IPS-20b (cell line): ENCODE measurements at regions not wholly inside any gene's neighbourhood (a gene's known extent, or its start where the extent isn't known, plus 50 kb on each side); places are given as distances from the start of the nearest gene placed in this dataset.

Experiments used
- H3K27ac ChIP-seq: one replicate; pipeline ENCODE4 v1.5.1; 2013; ENCODE audit warnings: low read length
- H3K27me3 ChIP-seq: 2 replicates; pipeline ENCODE4 v1.6.1; 2013; ENCODE audit warnings: mild to moderate bottlenecking, low read length, inconsistent platforms; ENCODE audit not compliant: insufficient read depth
- H3K36me3 ChIP-seq: 2 replicates; pipeline ENCODE4 v1.6.1; 2013; ENCODE audit warnings: low read depth, mild to moderate bottlenecking, inconsistent platforms, low read length, moderate library complexity; ENCODE audit not compliant: insufficient read depth
- H3K4me1 ChIP-seq: 2 replicates; pipeline ENCODE4 v1.6.1; 2013; ENCODE audit warnings: mild to moderate bottlenecking, control low read depth, inconsistent platforms, low read length, moderate library complexity; ENCODE audit not compliant: insufficient read depth
- H3K4me3 ChIP-seq: 2 replicates; pipeline ENCODE4 v1.5.1; 2013; ENCODE audit warnings: mild to moderate bottlenecking, low read length, inconsistent platforms
- H3K9ac ChIP-seq: 2 replicates; pipeline ENCODE4 v1.6.1; 2013; ENCODE audit warnings: low read depth, mild to moderate bottlenecking, inconsistent platforms, low read length, moderate library complexity
- H3K9me3 ChIP-seq: 2 replicates; pipeline ENCODE4 v1.6.1; 2013; ENCODE audit warnings: mild to moderate bottlenecking, low read depth, low read length, inconsistent platforms; ENCODE audit not compliant: insufficient read depth

- no peak overlapping the region for H3K27ac ChIP-seq
- peaks cover 6% of the 10 kb centered on the region; the same call in 1 of the 2 replicates for H3K4me1 ChIP-seq
- H3K9me3 ChIP-seq, result no peaks in the 10 kb centered on the region
- H3K4me3 ChIP-seq, result no peak overlapping the region
- H3K27me3 ChIP-seq, result no peaks in the 10 kb centered on the region
- no peak overlapping the region for H3K9ac ChIP-seq
- no peaks in the 10 kb centered on the region for H3K36me3 ChIP-seq
These were observed 1389.7 kb downstream of the DSC3 start for GRCh38 chr18:29652797-29653196.

- no peak overlapping the region for H3K27ac ChIP-seq
These were observed 1391.3 kb downstream of the DSC3 start for GRCh38 chr18:29651122-29651680.

GRCh38 chr18:29648891-29649290, 1393.7 kb downstream of the DSC3 start:
- Histone ChIP-seq H3K4me1 (peaks cover 6% of the 10 kb centered on the region; the same call in 1 of the 2 replicates), H3K27ac (no peak overlapping the region), H3K4me3 (no peak overlapping the region), H3K9me3 (no peaks in the 10 kb centered on the region), H3K27me3 (no peaks in the 10 kb centered on the region), H3K9ac (no peak overlapping the region), H3K36me3 (no peaks in the 10 kb centered on the region)

More at GRCh38 chr18:29651122-29651680, 1391.3 kb downstream of the DSC3 start:
- Histone ChIP-seq H3K9ac (no peak overlapping the region), H3K4me1 (peaks cover 6% of the 10 kb centered on the region; the same call in 1 of the 2 replicates), H3K27me3 (no peaks in the 10 kb centered on the region), H3K36me3 (no peaks in the 10 kb centered on the region), H3K4me3 (no peak overlapping the region), H3K9me3 (no peaks in the 10 kb centered on the region)

- Histone ChIP-seq H3K36me3 (no peaks in the 10 kb centered on the region), H3K9ac (no peak overlapping the region), H3K4me1 (peaks cover 6% of the 10 kb centered on the region; the same call in 1 of the 2 replicates), H3K9me3 (no peaks in the 10 kb centered on the region), H3K27me3 (no peaks in the 10 kb centered on the region), H3K27ac (no peak overlapping the region), H3K4me3 (no peak overlapping the region)
These were observed 1394.8 kb downstream of the DSC3 start for GRCh38 chr18:29647700-29648099.

- Histone ChIP-seq H3K27me3 (no peaks in the 10 kb centered on the region), H3K36me3 (no peaks in the 10 kb centered on the region), H3K4me3 (no peak overlapping the region), H3K9me3 (no peaks in the 10 kb centered on the region), H3K9ac (no peak overlapping the region), H3K27ac (no peak overlapping the region), H3K4me1 (no peaks in the 10 kb centered on the region)
These were observed 1398.3 kb downstream of the DSC3 start for GRCh38 chr18:29644276-29644675.

- no peaks in the 10 kb centered on the region for H3K9me3 ChIP-seq
- H3K4me1 ChIP-seq, result no peaks in the 10 kb centered on the region
- no peak overlapping the region for H3K27ac ChIP-seq
- no peaks in the 10 kb centered on the region for H3K27me3 ChIP-seq
- no peak overlapping the region for H3K9ac ChIP-seq
- H3K36me3 ChIP-seq, result no peaks in the 10 kb centered on the region
- no peak overlapping the region for H3K4me3 ChIP-seq
These were observed 1413.0 kb downstream of the DSC3 start for GRCh38 chr18:29629493-29630036.

GRCh38 chr18:29626094-29626493, 1416.4 kb downstream of the DSC3 start:
- H3K4me3 ChIP-seq, result no peak overlapping the region
- no peaks in the 10 kb centered on the region for H3K9me3 ChIP-seq
- no peaks in the 10 kb centered on the region for H3K36me3 ChIP-seq
- H3K4me1 ChIP-seq, result no peaks in the 10 kb centered on the region
- H3K27ac ChIP-seq, result no peak overlapping the region
- no peak overlapping the region for H3K9ac ChIP-seq
- H3K27me3 ChIP-seq, result no peaks in the 10 kb centered on the region

GRCh38 chr18:29616867-29617266, 1425.7 kb downstream of the DSC3 start:
- Histone ChIP-seq H3K4me1 (no peaks in the 10 kb centered on the region), H3K9me3 (no peaks in the 10 kb centered on the region), H3K9ac (no peak overlapping the region), H3K27ac (no peak overlapping the region), H3K36me3 (no peaks in the 10 kb centered on the region), H3K27me3 (no peaks in the 10 kb centered on the region), H3K4me3 (no peak overlapping the region)

- no peak overlapping the region for H3K4me3 ChIP-seq
- H3K27ac ChIP-seq, result no peak overlapping the region
- H3K4me1 ChIP-seq, result no peaks in the 10 kb centered on the region
- H3K9ac ChIP-seq, result no peak overlapping the region
- no peaks in the 10 kb centered on the region for H3K27me3 ChIP-seq
- no peaks in the 10 kb centered on the region for H3K36me3 ChIP-seq
- H3K9me3 ChIP-seq, result peaks cover 31% of the 10 kb centered on the region
These were observed 1432.1 kb upstream of the CDH2 start for GRCh38 chr18:29608982-29609381.

- H3K36me3 ChIP-seq, result no peaks in the 10 kb centered on the region
- no peaks in the 10 kb centered on the region for H3K4me1 ChIP-seq
- peaks cover 37% of the 10 kb centered on the region for H3K9me3 ChIP-seq
- H3K9ac ChIP-seq, result no peak overlapping the region
- no peak overlapping the region for H3K4me3 ChIP-seq
- no peak overlapping the region for H3K27ac ChIP-seq
- H3K27me3 ChIP-seq, result no peaks in the 10 kb centered on the region
These were observed 1428.4 kb upstream of the CDH2 start for GRCh38 chr18:29605365-29605764.

GRCh38 chr18:29596959-29597358, 1420.0 kb upstream of the CDH2 start:
- Histone ChIP-seq H3K9ac (no peak overlapping the region), H3K4me3 (no peak overlapping the region), H3K27me3 (no peaks in the 10 kb centered on the region), H3K4me1 (no peaks in the 10 kb centered on the region), H3K27ac (no peak overlapping the region), H3K9me3 (no peaks in the 10 kb centered on the region), H3K36me3 (no peaks in the 10 kb centered on the region)

GRCh38 chr18:29594493-29594892, 1417.6 kb upstream of the CDH2 start:
- Histone ChIP-seq H3K9me3 (no peaks in the 10 kb centered on the region), H3K9ac (no peak overlapping the region), H3K27ac (no peak overlapping the region), H3K36me3 (no peaks in the 10 kb centered on the region), H3K27me3 (no peaks in the 10 kb centered on the region), H3K4me3 (no peak overlapping the region), H3K4me1 (no peaks in the 10 kb centered on the region)
